HG03342 (cell line): ENCODE measurements at regions not wholly inside any gene's neighbourhood (a gene's known extent, or its start where the extent isn't known, plus 50 kb on each side); places are given as distances from the start of the nearest gene placed in this dataset.

Experiments
- ATAC-seq: cut with Tn5 transposase; IDR thresholded peaks from one replicate; pipeline ENCODE4 v1.9.1; 2021; ENCODE audit warnings: mild to moderate bottlenecking, moderate library complexity; ENCODE audit not compliant: unreplicated experiment

GRCh38 chr22:48804811-48805301 is 1022.8 kb downstream of the BRD1 start:
- no peak for ATAC-seq

- no peak for ATAC-seq
These were observed 1023.5 kb downstream of the BRD1 start for GRCh38 chr22:48803948-48804810.

GRCh38 chr22:48803171-48803947 is 1024.3 kb downstream of the BRD1 start:
- no peak for ATAC-seq

- no peak for ATAC-seq
These were observed 1025.1 kb downstream of the BRD1 start for GRCh38 chr22:48802576-48802975.

- no peak for ATAC-seq
These were observed 1026.6 kb downstream of the BRD1 start for GRCh38 chr22:48800886-48801607.

- ATAC-seq = no peak
These were observed 1027.4 kb downstream of the BRD1 start for GRCh38 chr22:48800036-48800885.

GRCh38 chr22:48799227-48799970 is 1028.3 kb downstream of the BRD1 start:
- ATAC-seq = no peak

GRCh38 chr22:48798281-48799226 is 1029.1 kb downstream of the BRD1 start:
- ATAC-seq = no peak

GRCh38 chr22:48797731-48798130 is 1029.9 kb downstream of the BRD1 start:
- ATAC-seq = no peak

GRCh38 chr22:48796310-48797015 is 1031.2 kb downstream of the BRD1 start:
- ATAC-seq = no peak

- ATAC-seq = no peak
These were observed 1032.0 kb downstream of the BRD1 start for GRCh38 chr22:48795664-48796063.

GRCh38 chr22:48794906-48795305 is 1032.8 kb downstream of the BRD1 start:
- no peak for ATAC-seq

- ATAC-seq = no peak
These were observed 1033.7 kb downstream of the BRD1 start for GRCh38 chr22:48793949-48794348.

GRCh38 chr22:48786679-48786996 is 1041.0 kb downstream of the BRD1 start:
- ATAC-seq = no peak

GRCh38 chr22:48785792-48786678 is 1041.6 kb downstream of the BRD1 start:
- no peak for ATAC-seq

GRCh38 chr22:48784701-48785503 is 1042.8 kb downstream of the BRD1 start:
- no peak for ATAC-seq
